GDM1 (cell line): ENCODE measurements at regions not wholly inside any gene's neighbourhood (a gene's known extent, or its start where the extent isn't known, plus 50 kb on each side); places are given as distances from the start of the nearest gene placed in this dataset.

Experiments
- DNase-seq: peaks from one replicate; lab custom pipeline; 2025; lab: John Stamatoyannopoulos, UW

- no peak for DNase-seq
Measured at GRCh38 chr15:101124731-101125451, 127.0 kb downstream of the CHSY1 start.

- no peak for DNase-seq
Measured at GRCh38 chr15:101123222-101123910, 128.5 kb downstream of the CHSY1 start.

- DNase-seq: no peak
Measured at GRCh38 chr15:101122806-101123205, 129.0 kb downstream of the CHSY1 start.

- DNase-seq: no peak
Measured at GRCh38 chr15:101122266-101122665, 129.6 kb downstream of the CHSY1 start.

- peak; percentile 56 for DNase-seq
Measured at GRCh38 chr15:101121511-101122090, 130.2 kb downstream of the CHSY1 start.

DNA sequence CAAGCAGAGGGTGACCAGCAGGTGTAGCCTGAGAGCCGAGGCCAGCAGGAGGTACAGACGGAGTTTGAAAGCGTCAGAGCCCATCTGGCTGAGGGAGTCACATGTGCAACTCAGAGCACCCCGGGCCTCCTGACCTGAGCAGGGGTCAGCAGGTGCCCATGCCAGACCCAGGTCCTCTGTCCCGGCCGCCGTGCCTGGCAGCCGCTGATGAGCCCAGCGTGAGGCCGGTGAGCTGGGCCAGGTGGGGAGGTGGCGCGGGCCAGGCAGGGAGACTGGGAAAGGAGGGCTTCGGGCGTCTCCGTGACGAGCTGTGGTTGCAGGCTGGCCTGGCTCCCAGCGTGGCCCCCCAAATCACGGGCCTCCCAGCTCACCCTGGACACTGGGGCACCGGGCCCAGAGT is 130.9 kb downstream of the CHSY1 start:
- DNase-seq: no peak

GRCh38 chr15:101120473-101120872 is 131.4 kb downstream of the CHSY1 start:
- DNase-seq: no peak
